ENCODE measurements at regions not wholly inside any gene's neighbourhood (a gene's known extent, or its start where the extent isn't known, plus 50 kb on each side); places are given as distances from the start of the nearest gene placed in this dataset.

- TF ChIP-seq CTCF (conservative IDR thresholded peaks at IDR 0.05; ENCODE audit: low read depth, low read length): no peak
- TF ChIP-seq EZH2 (IDR thresholded peaks at IDR 0.05; ENCODE audit: low read length, unreplicated experiment): no peak
Observed at GRCh38 chr1:56360021-56360420, 219.3 kb downstream of the PLPP3 start.
